AG09309 (cell line): ENCODE measurements at regions not wholly inside any gene's neighbourhood (a gene's known extent, or its start where the extent isn't known, plus 50 kb on each side); places are given as distances from the start of the nearest gene placed in this dataset.

Source experiments
- DNase-seq: peaks from one replicate; pipeline ENCODE4 v3.0.0-alpha.2; 2010; ENCODE audit warnings: low read depth
- H3K4me3 ChIP-seq: 2 replicates; pipeline ENCODE4 v1.5.1; 2011; ENCODE audit warnings: mild to moderate bottlenecking, low read depth, low read length, moderate library complexity; ENCODE audit not compliant: control insufficient read depth
- TF ChIP-seq, protein P1 (sequence below): IDR thresholded peaks from 2 replicates; pipeline ENCODE4 v1.5.1; 2011; ENCODE audit warnings: mild to moderate bottlenecking, low read depth, low read length, inconsistent platforms; ENCODE audit not compliant: insufficient read depth, control insufficient read depth; ENCODE audit errors: missing control alignments

DNA sequence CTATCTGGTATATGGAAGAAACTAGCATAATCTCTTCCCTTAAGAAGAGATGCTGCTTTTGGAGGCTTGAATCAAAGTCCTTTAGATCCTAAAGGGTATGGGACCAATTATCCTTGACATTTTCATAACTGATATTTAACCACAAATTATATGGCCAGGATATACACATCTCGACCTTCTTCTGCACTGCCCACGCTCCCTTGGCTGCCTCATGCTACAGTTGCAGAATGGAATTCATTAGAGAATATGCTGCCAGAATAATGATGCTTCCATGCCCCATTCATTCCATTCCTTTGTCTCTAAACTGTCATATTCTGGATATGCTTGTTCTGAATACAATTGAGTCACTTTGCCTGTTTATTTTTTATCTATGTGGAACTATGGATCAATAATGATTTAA, 157.1 kb upstream of the PACRGL start:
- H3K4me3 ChIP-seq = no peak overlapping the region
- DNase-seq = no peak
- TF ChIP-seq, protein P1, sequence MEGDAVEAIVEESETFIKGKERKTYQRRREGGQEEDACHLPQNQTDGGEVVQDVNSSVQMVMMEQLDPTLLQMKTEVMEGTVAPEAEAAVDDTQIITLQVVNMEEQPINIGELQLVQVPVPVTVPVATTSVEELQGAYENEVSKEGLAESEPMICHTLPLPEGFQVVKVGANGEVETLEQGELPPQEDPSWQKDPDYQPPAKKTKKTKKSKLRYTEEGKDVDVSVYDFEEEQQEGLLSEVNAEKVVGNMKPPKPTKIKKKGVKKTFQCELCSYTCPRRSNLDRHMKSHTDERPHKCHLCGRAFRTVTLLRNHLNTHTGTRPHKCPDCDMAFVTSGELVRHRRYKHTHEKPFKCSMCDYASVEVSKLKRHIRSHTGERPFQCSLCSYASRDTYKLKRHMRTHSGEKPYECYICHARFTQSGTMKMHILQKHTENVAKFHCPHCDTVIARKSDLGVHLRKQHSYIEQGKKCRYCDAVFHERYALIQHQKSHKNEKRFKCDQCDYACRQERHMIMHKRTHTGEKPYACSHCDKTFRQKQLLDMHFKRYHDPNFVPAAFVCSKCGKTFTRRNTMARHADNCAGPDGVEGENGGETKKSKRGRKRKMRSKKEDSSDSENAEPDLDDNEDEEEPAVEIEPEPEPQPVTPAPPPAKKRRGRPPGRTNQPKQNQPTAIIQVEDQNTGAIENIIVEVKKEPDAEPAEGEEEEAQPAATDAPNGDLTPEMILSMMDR = no peak

DNA sequence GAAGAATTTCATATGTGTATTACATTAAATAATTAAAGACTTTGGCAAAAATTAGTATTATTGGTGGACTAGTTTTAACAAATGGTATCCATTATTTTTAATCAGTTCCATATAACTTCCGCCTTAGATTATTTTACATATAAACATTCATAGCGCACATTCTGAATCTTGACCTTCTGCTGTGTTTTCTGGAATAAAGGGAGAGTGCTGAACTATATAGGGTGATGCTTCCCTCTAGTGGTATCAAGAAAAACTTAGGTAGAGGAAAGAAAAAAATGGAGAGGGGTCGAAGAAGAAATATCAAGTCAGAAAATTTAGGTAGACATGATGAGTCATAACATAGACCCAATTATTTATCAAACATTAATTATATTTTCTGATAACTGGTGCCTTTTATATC, 155.6 kb upstream of the PACRGL start:
- TF ChIP-seq, protein P1 = peak; percentile 52
- H3K4me3 ChIP-seq = no peak overlapping the region
- no peak for DNase-seq

DNA sequence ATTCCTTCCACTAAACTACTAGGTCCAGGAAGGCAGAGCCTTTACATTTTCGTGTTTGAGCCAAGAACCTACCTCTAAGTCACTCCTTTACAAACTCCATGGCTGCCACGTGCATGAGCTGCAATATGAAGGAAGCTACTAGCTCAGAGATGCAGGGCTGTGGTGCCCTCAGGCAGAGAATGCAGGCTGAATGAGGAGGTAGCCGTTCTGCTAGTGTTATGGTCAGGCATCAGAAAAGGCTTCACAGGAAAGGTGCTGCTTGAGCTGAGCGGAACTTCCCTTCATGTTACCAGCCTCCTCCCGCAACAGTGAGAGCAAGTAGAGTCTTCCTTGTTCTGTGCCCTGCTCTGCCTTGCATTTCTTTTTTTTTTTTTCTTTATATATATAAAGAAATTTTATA, 148.3 kb upstream of the PACRGL start:
- DNase-seq = no peak
- H3K4me3 ChIP-seq = no peak overlapping the region
- TF ChIP-seq, protein P1 = no peak

DNA sequence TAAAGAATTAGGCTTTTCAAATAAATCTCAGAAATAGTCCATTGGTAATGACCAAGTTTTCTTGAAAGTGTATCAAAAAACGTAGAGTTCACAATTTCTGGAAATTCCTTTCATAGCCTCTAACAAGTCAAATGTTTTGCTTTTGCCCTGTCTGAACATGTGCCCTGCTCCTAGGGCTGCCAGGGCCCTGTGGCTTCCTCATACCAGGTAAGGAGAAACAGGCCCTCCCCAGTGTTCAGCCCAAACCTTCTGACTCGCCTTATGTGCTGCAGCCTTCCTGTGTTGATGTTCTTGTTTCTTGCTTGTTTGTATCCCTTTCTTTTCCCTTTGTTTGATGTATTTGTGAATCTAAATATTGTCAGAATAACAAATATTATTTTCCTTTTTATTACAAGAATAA, 146.1 kb upstream of the PACRGL start:
- TF ChIP-seq, protein P1 = no peak
- no peak for DNase-seq
- H3K4me3 ChIP-seq = no peak overlapping the region

DNA sequence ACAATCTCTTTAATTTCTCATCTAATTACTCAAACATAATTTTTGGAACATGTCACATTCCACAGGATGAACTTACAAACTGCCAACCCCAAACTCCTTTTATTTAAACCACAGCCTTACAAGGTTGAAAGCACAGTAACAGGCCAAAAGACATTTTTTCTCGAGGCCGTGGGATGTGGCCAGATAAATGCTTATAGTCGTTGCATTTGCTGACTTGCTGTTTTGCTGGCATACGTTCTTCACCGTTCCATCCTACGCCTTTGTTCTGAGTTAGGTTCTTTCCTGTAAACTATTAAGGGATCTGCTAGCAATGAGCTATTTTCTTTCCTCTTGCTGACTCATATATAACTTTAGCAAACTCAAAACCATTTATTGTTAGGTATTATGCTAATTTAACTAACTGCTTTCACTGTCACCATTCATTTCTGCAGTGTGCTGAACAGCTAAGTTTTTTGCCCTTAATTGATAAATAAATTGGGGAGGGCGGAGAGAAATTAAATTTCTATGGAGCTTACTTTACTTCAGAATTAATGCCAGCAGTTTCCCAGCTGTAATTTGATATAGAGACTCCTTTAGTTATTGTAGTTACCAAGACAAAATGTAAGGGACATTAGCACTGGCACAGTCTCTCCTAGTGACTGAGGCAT, 135.1 kb upstream of the PACRGL start:
- peak; percentile 2 for DNase-seq
- TF ChIP-seq, protein P1 = no peak
- H3K4me3 ChIP-seq = no peak overlapping the region

DNA sequence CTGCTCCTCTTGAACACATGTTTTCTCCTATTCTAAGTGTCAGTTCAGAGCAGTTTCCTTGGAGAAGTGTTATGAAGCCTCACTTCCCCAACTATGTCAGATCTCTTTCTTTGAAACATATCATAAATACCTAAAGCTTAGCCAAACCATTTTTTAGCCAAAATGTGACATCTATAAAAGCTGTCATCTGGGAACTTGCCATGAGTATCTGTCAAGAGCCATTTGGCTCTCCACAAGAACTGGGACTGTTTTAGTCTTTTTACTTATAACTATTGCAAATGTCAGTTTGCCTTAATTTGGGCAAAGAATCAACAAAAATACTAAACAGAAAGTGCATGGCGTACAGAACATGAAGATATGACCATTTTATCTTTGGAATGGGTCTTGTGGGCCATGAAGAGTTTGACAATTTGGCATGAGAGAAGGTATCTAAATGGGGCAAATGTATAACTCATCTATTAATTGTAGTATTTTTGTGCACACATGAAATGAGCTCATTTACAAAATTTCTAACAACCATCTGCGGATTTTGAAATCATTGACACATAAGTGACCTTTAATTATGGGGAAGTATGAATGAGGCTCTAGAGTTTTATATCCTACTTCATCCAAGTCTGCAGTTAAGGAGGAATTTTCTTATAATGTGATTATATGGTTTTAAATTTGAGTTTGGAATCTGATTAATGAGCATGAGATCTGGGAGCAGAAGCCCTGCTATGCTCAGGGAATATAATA, 129.1 kb upstream of the PACRGL start:
- DNase-seq = no peak
- TF ChIP-seq, protein P1 = no peak

DNA sequence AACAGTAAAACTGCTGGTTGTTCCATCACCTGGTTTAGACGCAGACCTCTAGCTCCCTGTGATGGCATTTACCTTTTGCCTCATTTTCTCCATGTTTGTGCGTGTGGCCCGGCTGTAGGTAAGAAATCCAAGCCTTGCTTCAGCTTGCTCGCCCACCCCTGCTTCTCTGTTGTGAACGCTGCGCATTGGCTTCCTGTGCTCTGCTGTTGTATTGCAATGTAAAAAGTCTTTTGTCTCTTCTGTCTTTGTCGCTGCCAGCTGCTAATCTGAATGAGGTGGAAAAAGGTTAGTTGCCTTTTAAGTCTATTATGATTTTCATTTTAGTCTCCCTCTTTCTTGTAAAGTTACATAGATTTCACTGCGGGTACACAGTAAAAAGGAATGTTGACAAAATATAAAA, 127.3 kb upstream of the PACRGL start:
- DNase-seq = no peak
- TF ChIP-seq, protein P1 = no peak
- H3K4me3 ChIP-seq = no peak overlapping the region

More for the DNA sequence above, 129.1 kb upstream of the PACRGL start:
- H3K4me3 ChIP-seq = no peak overlapping the region
